ENCODE measurements at regions not wholly inside any gene's neighbourhood (a gene's known extent, or its start where the extent isn't known, plus 50 kb on each side); places are given as distances from the start of the nearest gene placed in this dataset.
A peak's percentile ranks its signal among the peaks of the same experiment; 100 is the strongest.

GRCh38 chr14:25788252-25788651 lies 738.3 kb upstream of the STXBP6 start:
- Histone ChIP-seq H2BK5ac (ENCODE audit: insufficient read length, low read length) (no peak overlapping the region), H2AFZ (ENCODE audit: low read length) (no peak overlapping the region), H3K56ac (ENCODE audit: insufficient read length, low read depth, low read length) (no peak overlapping the region), H3T11ph (ENCODE audit: low read length) (no peak overlapping the region), H2BK15ac (ENCODE audit: low read depth, low read length) (no peak overlapping the region), H3K4me1 (ENCODE audit: insufficient read depth, low read length) (no peaks in the 10 kb centered on the region), H3K27me3 (ENCODE audit: insufficient read depth, low read length) (no peaks in the 10 kb centered on the region), H4K20me1 (ENCODE audit: control insufficient read depth, insufficient read depth, insufficient read length) (no peaks in the 10 kb centered on the region), H2BK12ac (ENCODE audit: insufficient read length, low read depth, low read length) (no peak overlapping the region), H4K8ac (replicated peaks; ENCODE audit: insufficient read length, low read depth, low read length) (no peak overlapping the region), H3K14ac (ENCODE audit: insufficient read depth, low read length) (no peak overlapping the region), H3K23ac (ENCODE audit: insufficient read length, low read depth, low read length) (no peak overlapping the region), H3K4me2 (ENCODE audit: insufficient read depth, insufficient read length, low read length) (no peak overlapping the region), H3K9me3 (ENCODE audit: control insufficient read depth, low read depth, low read length) (no peaks in the 10 kb centered on the region), H3K79me2 (ENCODE audit: insufficient read depth, low read length) (no peaks in the 10 kb centered on the region), H3K4ac (ENCODE audit: low read depth, low read length) (no peak overlapping the region), H2BK120ac (ENCODE audit: low read depth, low read length, poor library complexity, severe bottlenecking) (no peak overlapping the region), H2BK20ac (ENCODE audit: low read depth, low read length, poor library complexity, severe bottlenecking) (no peak overlapping the region), H3K9ac (ENCODE audit: extremely low read depth, insufficient read length, low read length) (no peak overlapping the region), H3K27ac (ENCODE audit: insufficient read length, low read depth, low read length) (no peak overlapping the region), H2AK5ac (ENCODE audit: insufficient read length, low read length) (no peak overlapping the region), H3K18ac (ENCODE audit: insufficient read length, low read depth, low read length) (no peak overlapping the region), H3K79me1 (ENCODE audit: insufficient read depth, low read depth, low read length, poor library complexity, severe bottlenecking) (no peaks in the 10 kb centered on the region), H3K23me2 (ENCODE audit: insufficient read length, low read depth, low read length, poor library complexity, severe bottlenecking) (no peaks in the 10 kb centered on the region), H4K5ac (ENCODE audit: insufficient read length, low read depth, low read length) (no peak overlapping the region), H4K91ac (ENCODE audit: insufficient read length, low read depth, low read length) (no peak overlapping the region)
- no CpG with 5 or more reads among the region's 1 CpG for WGBS (ENCODE audit: extremely low coverage, insufficient read length, low lambda C conversion rate)
- H3K27me3 Mint-ChIP-seq (ENCODE audit: low read depth) = no peaks in the 10 kb centered on the region
- DNase-seq = no peak
- TF ChIP-seq, protein P1, sequence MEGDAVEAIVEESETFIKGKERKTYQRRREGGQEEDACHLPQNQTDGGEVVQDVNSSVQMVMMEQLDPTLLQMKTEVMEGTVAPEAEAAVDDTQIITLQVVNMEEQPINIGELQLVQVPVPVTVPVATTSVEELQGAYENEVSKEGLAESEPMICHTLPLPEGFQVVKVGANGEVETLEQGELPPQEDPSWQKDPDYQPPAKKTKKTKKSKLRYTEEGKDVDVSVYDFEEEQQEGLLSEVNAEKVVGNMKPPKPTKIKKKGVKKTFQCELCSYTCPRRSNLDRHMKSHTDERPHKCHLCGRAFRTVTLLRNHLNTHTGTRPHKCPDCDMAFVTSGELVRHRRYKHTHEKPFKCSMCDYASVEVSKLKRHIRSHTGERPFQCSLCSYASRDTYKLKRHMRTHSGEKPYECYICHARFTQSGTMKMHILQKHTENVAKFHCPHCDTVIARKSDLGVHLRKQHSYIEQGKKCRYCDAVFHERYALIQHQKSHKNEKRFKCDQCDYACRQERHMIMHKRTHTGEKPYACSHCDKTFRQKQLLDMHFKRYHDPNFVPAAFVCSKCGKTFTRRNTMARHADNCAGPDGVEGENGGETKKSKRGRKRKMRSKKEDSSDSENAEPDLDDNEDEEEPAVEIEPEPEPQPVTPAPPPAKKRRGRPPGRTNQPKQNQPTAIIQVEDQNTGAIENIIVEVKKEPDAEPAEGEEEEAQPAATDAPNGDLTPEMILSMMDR (conservative IDR thresholded peaks at IDR 0.05) = no peak
- H3K9me3 Mint-ChIP-seq = peaks cover 7% of the 10 kb centered on the region in 2 experiments
- peaks cover 0 to 5% of the 10 kb centered on the region in 2 experiments; a peak in 2 of 4 replicates for H3K4me1 Mint-ChIP-seq
- no peak overlapping the region for H3K4me3 Mint-ChIP-seq
- peaks cover 3 to 12% (median 5%) of the 10 kb centered on the region in 3 experiments for H3K36me3 Mint-ChIP-seq (ENCODE audit: insufficient read depth in 1 of 3, low read depth in 3 of 3)
- 0 out of 7 replicates have a peak overlapping the region, but pooled peaks of 1 of the 3 experiments have one; percentile 22 for H3K27ac Mint-ChIP-seq

Data from H9 (cell line).